HG03066 (cell line): ENCODE measurements at regions not wholly inside any gene's neighbourhood (a gene's known extent, or its start where the extent isn't known, plus 50 kb on each side); places are given as distances from the start of the nearest gene placed in this dataset.
"Not testable (repeated sequence)": the region's sequence is repeated elsewhere in the genome, so short reads cannot be mapped to it uniquely, and the experiment has no call there.

Source experiments
- ATAC-seq: cut with Tn5 transposase; IDR thresholded peaks from one replicate; pipeline ENCODE4 v1.9.1; 2021; ENCODE audit warnings: low read depth; ENCODE audit not compliant: unreplicated experiment

DNA sequence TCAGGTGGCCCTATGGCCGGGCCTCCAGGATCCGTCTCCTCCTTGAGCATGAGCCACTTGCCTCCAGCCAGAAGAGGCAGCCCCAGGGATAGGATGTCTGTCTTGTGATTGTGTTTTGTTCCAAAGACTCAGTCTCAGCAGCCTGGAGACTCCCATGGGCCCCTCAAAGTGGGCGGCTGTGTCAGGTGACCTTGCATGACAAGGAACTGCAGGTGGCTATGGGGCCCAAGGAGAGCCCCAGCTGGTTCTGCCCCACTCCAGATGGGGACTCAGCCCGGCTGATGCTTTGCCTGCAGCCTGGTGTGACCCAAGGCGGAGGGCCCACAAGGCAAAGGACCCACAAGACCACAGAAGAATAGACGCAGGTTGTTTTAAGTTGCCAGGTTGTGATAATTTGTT lies 284.3 kb upstream of the IRX4 start:
- ATAC-seq = no peak

DNA sequence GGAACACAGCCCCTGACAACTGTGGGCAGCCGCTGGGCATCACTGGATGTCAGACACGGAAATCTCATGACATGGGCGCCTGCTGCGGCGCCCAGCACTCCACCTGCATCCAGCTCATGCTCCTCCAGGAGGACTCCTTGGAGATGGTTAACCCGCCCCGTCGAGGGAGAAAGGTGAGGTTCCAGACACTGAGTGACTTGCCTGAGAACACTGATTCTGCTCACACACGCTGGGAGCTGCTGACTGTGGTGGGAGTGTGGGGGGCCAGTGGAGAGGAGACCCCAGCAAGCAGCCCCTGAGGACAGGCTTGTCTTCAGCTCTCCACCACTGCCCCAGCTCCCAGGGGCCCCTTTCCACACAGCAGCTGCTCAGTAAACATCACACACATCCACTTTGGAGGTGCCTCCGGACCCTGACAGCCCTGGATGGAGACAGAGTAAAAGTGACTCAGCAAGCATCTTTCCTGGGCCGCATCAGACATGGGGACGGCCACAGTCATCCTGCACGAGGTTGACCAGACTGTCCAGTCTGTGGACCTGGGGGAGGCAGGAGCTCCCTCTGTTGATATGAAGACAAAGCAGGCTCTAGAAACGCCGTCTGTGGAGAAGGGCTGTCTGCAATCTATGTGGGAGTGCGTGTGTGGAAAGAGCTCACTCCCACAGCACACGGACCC lies 283.7 kb upstream of the IRX4 start:
- no peak for ATAC-seq

DNA sequence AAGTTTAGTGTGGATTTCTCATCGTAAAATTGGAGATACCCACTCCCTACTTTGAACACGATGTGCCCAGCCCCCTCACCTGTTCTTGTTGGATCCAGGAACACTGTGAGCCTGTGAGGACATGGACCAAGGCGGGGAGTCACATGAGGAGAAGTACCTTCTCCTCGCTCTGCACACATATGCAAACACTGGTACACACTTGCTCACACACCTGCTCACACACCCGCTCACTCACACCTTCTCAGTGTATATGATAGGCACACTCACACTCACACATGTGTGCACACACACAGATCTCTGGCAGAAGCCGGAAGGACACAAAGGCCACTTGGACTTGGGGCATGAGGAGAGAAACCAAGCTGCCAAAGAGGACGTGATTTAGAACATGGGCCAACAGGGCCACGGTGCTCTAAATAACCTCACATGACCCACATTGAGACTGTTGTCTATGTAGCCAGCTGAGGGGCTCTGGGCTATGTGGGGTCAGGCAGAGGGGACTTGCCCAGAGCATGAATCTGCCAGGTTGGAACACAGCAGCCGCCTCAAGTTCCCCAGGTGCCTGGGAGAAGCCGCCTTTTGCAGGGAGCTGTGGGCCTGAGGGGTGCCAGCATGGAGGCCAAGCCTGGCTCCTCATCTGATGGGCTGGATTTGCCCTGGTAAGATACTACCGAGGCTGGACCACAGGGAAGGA lies 283.0 kb upstream of the IRX4 start:
- no peak for ATAC-seq

DNA sequence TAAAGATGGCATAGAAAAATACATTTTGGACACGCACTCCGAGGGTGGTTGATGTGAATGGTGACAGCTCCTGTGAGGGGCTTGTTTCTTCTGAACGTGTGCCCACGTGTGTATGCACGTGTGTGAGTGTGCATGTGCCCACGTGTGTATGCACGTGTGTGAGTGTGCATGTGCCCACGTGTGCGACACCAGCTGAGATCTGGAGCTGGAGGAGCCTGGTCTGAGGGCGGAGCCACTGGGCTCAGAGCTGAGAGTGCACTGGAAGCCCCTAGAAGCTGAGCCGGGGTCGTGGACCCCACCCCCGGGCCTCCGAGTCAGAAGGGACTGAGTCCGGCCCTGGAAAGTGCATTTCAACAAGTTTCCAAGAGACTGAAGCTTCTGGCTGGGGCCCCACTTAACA lies 282.5 kb upstream of the IRX4 start:
- no peak for ATAC-seq

DNA sequence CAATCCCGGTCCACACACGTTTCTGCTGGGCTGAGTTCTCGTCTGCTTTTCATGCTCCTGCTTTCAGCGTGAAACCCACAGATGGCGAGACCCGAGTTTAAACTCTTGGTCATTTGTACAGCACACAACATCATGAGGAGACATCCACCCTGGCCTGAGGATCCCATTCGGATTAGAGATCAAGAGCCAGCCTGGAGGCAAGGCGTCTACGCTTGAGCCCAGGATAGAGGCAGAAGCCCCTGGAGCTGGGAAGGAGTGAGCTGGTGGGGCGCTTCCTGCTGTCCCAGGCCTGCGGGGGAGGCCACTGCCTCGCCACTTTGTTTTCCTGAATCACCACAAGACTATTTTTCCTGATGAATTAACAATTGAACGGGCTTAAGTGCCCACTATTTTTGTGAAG lies 281.9 kb upstream of the IRX4 start:
- no peak for ATAC-seq

DNA sequence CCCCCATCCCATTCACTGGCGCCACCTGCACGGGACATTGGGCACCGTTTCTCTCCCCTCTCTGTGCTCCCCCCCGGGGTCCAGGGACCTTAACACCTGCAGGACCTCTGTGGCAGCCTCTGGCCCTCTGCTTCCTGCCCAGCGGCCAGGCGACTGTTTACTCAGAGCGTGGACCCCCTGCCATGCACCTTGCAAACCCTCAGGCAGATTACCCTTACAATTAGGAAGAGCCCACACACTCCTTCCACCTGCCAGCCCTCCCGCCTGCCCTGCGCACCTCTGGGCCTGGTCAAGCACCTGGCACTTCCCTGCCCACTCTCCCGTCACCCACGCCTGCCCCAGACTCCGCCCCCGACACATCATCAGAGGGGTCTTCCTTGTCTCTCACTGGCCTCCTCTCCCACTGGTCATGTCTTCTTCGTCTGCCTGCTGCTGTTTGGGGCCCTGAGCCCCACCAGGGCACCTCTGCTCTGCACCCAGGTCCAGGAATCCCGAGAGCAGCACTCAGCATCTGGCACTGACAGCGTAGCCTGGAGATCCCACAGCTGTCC lies 281.3 kb upstream of the IRX4 start:
- ATAC-seq = no peak

DNA sequence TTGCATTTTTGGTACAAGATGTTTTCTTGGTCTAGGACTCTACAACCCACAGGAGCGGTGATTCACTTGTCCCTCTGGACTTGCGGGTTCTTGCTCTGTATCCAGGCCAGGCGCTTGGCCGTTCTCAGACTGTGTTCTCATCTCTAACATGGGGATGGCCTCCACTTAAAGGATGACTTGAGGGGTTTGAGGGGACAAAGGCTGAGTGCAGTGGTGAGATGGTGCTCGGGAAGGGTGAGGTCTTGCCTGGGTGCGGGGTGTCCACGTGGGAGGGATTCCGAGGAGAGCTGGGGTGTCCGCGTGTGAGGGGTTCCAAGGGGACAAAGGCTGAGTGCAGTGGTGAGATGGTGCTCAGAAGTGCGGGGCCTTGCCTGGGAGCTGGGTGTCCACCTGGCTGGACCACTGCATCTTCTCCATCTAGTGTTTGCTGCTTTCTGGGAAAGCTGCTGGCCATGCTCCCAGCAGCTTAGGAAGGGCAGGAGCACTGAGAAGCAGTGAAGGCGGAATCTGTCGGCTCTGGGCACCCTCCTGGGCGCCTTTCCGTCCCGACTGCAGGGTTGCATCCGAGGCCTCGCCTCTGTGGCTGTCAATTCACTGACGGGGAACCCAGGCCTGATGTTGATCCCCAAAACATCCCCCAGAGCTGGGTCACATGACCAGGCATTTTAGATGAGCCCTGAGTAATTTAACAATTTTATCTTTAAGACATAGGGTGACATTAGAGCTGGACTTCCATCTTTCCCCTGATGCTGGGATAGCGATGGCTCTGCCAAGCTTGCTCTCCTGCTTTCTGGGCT lies 280.5 kb upstream of the IRX4 start:
- ATAC-seq = no peak

DNA sequence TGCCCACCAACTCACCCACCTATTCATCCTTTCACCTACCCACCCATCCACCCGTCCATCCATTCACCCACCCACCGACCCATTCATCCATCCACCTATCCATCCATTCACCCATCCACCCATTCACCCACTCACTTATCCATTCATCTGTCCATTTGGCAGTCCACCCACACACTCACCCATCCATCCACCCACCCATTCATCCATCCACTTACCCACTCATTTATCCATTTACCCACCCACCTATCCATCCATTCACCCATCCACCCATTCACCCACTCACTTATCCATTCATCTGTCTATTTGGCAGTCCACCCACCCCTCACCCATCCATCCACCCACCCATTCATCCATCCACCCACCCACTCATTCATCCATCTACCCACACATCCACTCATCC lies 278.1 kb upstream of the IRX4 start:
- ATAC-seq = no peak

DNA sequence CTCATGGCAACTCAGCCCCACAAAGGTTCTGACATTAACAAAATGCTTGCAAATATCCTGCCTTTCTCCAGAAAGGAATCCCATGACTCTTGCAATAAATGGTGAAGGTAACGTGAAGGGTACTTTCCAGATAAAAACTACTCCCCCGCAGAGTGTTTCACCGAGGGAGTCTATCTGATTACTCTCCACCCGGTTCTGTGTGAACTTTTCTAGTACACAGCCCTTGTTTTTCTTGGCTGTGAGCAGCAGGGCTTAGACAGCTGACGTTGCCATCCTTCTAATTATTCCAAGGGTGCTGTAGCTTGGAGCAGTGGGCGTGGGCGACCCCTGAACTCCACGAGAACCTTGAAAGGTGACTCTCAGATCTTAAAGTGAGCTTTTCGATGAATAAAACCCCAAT lies 276.0 kb upstream of the IRX4 start:
- ATAC-seq = no peak

DNA sequence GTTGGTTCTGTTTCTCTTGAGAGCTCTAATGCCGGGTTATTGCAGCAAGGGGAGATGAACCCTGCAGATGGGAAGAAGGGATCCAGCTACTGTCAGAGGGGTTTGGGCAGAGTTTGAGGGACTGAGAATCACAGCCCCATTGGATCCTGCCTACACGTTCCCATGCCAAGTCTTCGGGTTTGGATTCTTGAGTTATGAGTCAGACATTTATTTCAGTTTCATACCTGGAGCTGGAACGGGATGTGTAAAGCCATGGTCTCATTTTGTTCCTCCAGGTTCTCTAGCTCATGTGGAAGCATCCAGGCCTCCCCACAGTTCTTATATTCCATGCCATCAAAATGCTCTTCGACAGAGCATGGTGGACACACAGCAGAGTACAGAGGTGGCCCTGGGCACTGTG lies 275.4 kb upstream of the IRX4 start:
- ATAC-seq = no peak

DNA sequence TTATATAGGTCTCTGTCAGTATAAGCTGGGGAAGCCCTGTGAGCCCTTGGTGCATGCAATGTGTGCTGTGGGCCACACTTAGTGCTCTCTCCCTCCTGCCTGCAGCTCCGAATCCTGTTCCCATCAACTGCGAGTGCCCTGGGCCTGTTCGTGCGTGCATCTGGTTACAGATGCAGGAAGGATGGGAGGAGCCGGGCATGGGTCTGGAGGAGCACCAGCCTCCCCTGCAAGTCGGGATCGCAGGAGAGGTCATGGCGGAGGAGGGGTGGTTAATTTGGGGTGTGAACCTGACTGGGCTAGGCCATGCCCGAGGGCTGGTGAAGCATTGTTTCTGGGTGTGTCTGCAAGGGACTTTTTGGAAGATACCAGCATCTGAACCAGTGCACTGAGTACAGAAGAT lies 274.6 kb upstream of the IRX4 start:
- no peak for ATAC-seq

DNA sequence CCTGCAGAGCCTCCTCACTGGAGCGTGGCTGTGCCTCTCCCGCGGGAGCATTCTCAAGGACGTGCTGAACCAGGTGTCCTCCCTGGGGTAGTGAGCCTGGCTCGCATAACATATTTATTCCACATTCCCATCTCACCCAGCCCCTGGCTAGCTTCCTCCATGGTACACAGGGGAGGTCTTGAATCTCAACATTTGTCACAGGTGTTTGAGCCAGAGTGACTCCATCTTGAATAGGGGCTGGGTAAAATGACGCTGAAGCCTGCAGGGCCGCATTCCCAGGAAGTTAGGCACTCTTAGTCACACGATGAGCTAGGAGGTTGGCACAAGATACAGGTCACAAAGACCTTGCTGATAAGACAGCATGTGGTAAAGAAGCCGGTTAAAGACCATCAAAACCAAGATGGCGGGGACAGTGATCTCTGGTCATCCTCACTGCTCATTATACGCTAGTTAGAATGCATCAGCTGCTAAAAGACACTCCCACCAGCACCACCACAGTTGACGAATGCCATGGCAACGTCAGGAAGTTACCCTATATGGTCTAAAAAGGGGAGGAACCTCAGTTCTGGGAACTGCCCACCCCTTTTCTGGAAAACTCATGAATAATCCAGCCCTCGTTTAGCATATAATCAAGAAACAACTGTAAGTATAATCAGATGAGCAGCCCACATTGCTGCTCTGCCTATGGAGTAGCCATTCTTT lies 273.8 kb upstream of the IRX4 start:
- ATAC-seq = no peak

DNA sequence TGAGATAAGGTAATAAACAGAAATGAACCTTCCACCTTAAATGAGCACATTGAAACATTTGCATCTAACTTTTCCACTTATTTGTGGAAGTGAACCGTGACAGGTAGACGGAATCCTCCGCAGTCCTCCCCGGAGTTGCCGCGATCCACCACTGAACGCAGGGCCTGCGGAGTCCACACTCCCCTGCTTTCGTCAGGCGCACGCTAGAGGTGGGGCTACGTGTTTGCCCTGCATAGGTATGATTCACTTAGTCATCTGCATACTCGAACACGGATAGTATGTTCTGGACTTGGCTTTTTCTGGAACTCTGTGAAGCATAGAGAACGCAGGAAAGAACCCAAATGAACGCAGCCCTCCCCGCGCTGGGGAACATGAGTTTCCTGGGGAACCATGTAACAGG lies 272.8 kb upstream of the IRX4 start:
- no peak for ATAC-seq

DNA sequence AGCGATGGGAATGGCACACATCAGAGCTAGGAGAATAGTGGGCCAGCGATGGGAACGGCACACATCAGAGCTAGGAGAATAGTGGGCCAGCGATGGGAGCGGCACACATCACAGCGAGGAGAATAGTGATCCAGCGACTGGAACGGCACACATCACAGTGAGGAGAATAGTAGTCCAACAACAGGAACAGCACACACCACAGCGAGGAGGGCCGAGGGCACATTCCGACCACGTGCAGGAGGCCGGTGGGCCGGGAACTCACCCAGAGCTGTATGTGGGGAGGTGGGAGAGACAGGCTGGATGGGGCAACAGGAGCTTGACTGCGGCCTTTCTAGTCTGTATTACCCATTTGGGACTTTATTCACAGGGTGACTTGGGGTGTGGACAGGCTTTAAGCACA lies 271.1 kb upstream of the IRX4 start:
- ATAC-seq = no peak

DNA sequence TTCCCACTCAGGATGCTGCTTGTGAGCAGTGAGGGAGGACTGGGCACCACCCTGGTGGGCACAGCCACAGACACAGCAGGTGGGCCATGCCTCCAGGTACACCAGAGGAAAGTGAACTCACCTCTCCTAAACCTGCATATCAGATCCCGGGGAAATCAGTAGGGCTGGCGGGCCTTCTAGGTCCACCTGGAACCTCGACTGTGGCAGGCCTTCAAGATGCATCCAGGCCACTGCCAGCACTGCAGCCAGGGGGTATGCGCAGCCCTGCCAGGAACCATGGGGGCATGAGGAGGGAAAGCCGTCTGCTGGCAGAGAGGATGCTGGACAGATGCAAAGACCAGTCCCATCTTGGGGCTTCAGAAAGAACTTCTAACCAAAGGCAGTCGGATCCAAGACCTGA lies 270.6 kb upstream of the IRX4 start:
- no peak for ATAC-seq

DNA sequence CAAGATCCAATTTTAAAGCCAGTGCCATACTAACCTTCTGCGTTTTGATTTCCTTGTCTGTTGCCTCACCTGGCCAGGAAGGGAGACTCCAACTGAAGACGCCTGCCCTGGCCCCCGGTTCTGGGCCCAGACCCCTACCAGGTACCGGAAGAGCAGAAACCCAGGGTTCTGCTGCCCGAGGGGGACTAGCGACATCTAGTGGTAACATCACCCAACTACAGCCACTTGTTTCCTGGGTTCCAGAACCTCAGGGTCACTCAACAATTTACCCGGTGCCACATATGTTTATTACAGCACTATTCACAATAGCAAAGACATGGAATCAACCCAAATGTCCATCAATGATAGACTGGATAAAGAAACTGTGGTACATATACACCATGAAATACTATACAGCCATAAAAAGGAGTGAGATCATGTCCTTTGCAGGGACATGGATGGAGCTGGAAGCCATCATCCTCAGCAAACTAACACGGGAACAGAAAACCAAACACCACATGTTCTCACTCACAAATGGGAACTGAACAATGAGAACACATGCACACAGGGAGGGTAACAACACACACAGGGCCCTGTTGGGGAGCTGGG lies 268.7 kb upstream of the IRX4 start:
- not testable (repeated sequence) for ATAC-seq

DNA sequence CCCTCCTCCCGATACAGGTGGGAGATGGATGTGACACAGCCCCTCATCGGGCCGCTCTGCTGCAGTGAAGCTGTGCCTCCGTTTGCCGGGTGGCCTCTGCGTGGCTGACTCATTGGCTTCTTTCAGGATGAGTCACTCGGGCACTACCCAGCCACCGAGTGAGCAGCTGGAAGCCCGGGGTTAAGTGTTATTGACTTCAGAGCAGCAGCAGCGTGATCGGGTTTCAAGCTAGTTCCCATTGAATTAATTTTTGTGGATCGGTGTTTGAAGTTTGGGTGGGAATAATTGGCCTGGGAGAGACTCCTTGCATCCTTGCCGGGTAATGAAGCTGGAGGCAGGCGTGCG lies 266.4 kb upstream of the IRX4 start:
- no peak for ATAC-seq

DNA sequence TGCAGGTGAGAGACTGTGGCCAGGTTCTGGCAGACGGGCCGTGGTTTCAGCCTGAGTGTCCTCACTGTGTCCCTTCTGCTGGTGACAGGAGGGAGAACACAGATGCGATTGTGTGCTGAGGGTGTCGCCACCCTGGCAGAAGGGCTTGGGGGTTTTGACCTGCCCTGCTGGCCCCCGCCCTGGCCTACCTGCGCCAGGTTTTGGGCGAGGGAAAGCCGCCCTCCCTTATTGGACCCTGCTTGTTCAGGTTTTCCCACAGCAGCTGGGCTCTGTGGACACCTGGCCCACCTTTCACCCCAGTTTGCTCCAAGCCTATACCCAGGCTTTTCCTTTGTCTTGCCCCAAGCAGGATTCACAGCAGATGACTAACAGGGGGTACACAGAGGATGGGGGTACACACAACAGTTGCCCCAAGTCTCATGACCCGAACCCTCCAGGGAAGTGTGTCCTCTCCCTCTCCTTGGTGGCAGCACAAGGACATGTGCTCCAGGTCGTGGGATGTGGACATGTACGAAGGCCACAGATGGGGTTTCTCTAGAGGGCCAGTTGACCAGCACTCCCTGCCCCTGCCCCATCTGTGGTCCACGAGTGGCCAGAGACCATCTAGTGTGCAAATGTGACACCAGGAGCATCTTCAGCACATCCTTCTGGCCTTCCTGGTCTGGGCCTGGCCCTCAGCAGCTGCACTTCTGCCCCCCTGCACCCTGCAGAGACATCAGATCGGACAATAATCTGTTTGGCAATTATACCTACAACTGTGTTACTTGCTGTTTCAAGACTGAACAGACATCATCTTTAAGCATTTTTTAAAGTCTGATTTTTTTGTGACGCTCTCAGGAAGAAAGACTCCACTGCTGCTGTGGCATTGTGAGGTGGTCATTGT lies 265.8 kb upstream of the IRX4 start:
- ATAC-seq = no peak

DNA sequence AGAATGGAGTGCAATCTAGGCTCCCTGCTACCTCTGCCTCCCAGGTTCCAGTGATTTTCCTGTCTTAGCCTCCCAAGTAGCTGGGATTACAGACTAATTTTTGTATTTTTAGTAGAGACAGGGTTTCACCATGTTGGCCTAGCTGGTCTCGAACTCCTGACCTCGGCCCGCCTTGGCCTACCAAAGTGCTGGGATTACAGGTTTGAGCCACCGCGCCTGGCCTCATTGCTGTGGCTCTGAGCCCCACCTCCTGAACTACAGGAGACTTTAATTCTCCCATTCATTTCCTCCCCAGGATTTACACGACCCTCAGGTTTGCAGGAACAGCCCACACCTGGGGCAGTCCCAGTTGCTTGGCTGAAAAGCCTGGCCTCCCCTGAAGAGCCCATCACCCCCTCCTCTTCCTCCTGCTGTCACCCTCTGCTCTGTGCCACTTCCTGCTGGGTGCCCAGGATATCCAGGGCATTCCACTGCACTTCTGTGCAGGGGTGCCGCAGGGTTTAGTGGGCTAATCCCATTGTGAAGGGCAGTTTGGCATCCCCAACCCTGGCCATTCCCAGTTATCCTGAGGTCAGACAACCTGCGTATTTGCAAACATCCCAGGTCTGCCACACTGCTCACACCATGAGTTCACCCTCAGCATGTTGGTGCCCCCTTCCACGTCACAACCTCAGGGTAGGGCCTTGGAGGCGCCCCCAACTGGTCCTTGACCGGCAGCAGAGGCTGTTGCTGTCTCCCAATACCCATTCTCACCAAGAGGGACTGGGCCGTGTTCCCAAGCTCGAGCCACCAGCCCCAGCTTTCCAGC lies 265.0 kb upstream of the IRX4 start:
- ATAC-seq = no peak
